GM12878 (cell line): ENCODE measurements at regions not wholly inside any gene's neighbourhood (a gene's known extent, or its start where the extent isn't known, plus 50 kb on each side); places are given as distances from the start of the nearest gene placed in this dataset.

Experiments
- ATAC-seq: fragments of 200-7000 bp; cut with Tn5 transposase; 3 replicates; pipeline ENCODE4 v1.9.1; 2020; ENCODE audit warnings: mild to moderate bottlenecking, moderate library complexity
- BruUV-seq: library from RNA; stranded (reverse); fragments of 400-500 nt; replicated peaks from 2 replicates; lab custom pipeline; 2021; lab: Mats Ljungman, UMichigan
- CTCF ChIA-PET: fragments of 300-600 bp; sonication (Branson Sonifier 250); formaldehyde crosslinking; extraction: SDS; loops from one replicate; lab custom pipeline; 2021; ENCODE audit warnings: inconsistent platforms; lab: Yijun Ruan, JAX
- POLR2A ChIA-PET: fragments of 350-600 bp; formaldehyde crosslinking; extraction: SDS; loops from one replicate; lab custom pipeline; 2021; ENCODE audit warnings: inconsistent platforms; lab: Charles Lee
- RAD21 ChIA-PET: fragments of 300-600 bp; sonication (Branson Sonifier 250); formaldehyde crosslinking; loops from one replicate; lab custom pipeline; 2023; ENCODE audit warnings: antibody characterized with exemption; ENCODE audit not compliant: unreplicated experiment; lab: Charles Lee
- SMC1A ChIA-PET: fragments of 300-600 bp; sonication (Branson Sonifier 250); formaldehyde crosslinking; loops from one replicate; lab custom pipeline; 2023; ENCODE audit not compliant: unreplicated experiment, uncharacterized antibody; lab: Charles Lee
- DNase-seq: peaks from one replicate; pipeline ENCODE4 v3.0.0-alpha.2; 2011; ENCODE audit warnings: low read depth, low spot score
- FAIRE-seq: peaks from 3 replicates; lab custom pipeline; 2011; peaks lifted over from hg19 to GRCh38; lab: Jason Lieb, UNC
- H2AFZ ChIP-seq: 2 replicates; pipeline ENCODE4 v1.6.0; 2011; ENCODE audit warnings: low read depth, low read length, control low read depth; ENCODE audit not compliant: control insufficient read depth
- H3K27ac ChIP-seq: 2 replicates; pipeline ENCODE4 v1.5.1; 2011; ENCODE audit warnings: control low read depth; ENCODE audit not compliant: control insufficient read depth, insufficient read depth
- H3K27me3 ChIP-seq, 2 experiments: replicated peaks in 1 of 2; 2 replicates each; pipeline versions ENCODE4 v1.6.0 to v1.6.1; 2011; ENCODE audit warnings: low read length in 1 of 2; ENCODE audit not compliant: control insufficient read depth in 2 of 2, insufficient read depth in 2 of 2
- H3K36me3 ChIP-seq, 2 experiments: 2 replicates each; pipeline ENCODE4 v1.5.1; 2011; ENCODE audit warnings: low read length in 1 of 2; ENCODE audit not compliant: control insufficient read depth in 2 of 2, insufficient read depth in 2 of 2
- H3K4me1 ChIP-seq: 2 replicates; pipeline ENCODE4 v1.6.1; 2011; ENCODE audit warnings: mild to moderate bottlenecking, low read length, moderate library complexity, mixed read lengths; ENCODE audit not compliant: control insufficient read depth, insufficient read depth
- H3K4me2 ChIP-seq: 2 replicates; pipeline ENCODE4 v1.6.0; 2011; ENCODE audit warnings: control low read depth; ENCODE audit not compliant: control insufficient read depth, insufficient read depth
- H3K4me3 ChIP-seq: fragments of 200-600 bp; sonication (generic); 2 replicates; pipeline ENCODE4 v1.5.1; 2016
- H3K79me2 ChIP-seq: 2 replicates; pipeline ENCODE4 v1.6.0; 2011; ENCODE audit warnings: low read length; ENCODE audit not compliant: control insufficient read depth, insufficient read depth
- H3K9ac ChIP-seq: 2 replicates; pipeline ENCODE4 v1.8.0; 2011; ENCODE audit warnings: low read length, control low read depth, mixed read lengths; ENCODE audit not compliant: control insufficient read depth, insufficient read depth
- H3K9me3 ChIP-seq: replicated peaks from 3 replicates; pipeline ENCODE4 v1.5.1; 2011; ENCODE audit warnings: mild to moderate bottlenecking, low read length; ENCODE audit not compliant: control insufficient read depth, insufficient read depth
- H4K20me1 ChIP-seq: 2 replicates; pipeline ENCODE4 v1.6.0; 2011; ENCODE audit not compliant: control insufficient read depth, insufficient read depth
- CBX3 ChIP-seq: fragments of 200-600 bp; sonication (generic); IDR thresholded peaks from 2 replicates; pipeline ENCODE4 v1.6.1; 2016; ENCODE audit warnings: low read depth, borderline replicate concordance
- CHD2 ChIP-seq: IDR thresholded peaks from 2 replicates; pipeline ENCODE4 v1.6.1; 2011; ENCODE audit warnings: low read depth, low read length, improper control_type of control experiment, borderline replicate concordance
- CUX1 ChIP-seq: IDR thresholded peaks from 2 replicates; pipeline ENCODE4 v1.6.1; 2012; ENCODE audit warnings: improper control_type of control experiment, low read depth, low read length; ENCODE audit not compliant: insufficient replicate concordance
- FOXM1 ChIP-seq: IDR thresholded peaks from 2 replicates; pipeline ENCODE4 v1.6.1; 2012; ENCODE audit warnings: low read depth, mild to moderate bottlenecking, inconsistent platforms, low read length, moderate library complexity
- NBN ChIP-seq: fragments of 450-650 bp; IDR thresholded peaks from 2 replicates; pipeline ENCODE4 v1.6.1; 2016
- NRF1 ChIP-seq: conservative IDR thresholded peaks from 2 replicates; pipeline ENCODE4 v1.6.1; 2011; ENCODE audit warnings: mild to moderate bottlenecking, low read depth, low read length, improper control_type of control experiment
- PAX8 ChIP-seq: fragments of 450-650 bp; IDR thresholded peaks from 2 replicates; pipeline ENCODE4 v1.6.1; 2017; ENCODE audit warnings: mild to moderate bottlenecking, moderate library complexity
- POLR2AphosphoS2 ChIP-seq: IDR thresholded peaks from 2 replicates; pipeline ENCODE4 v1.6.1; 2011; ENCODE audit warnings: low read depth, mild to moderate bottlenecking, low read length, improper control_type of control experiment, moderate library complexity
- RAD21 ChIP-seq: IDR thresholded peaks from 2 replicates; pipeline ENCODE4 v1.6.1; 2011; ENCODE audit warnings: mild to moderate bottlenecking, low read depth, low read length, moderate library complexity; ENCODE audit not compliant: insufficient read depth
- RB1 ChIP-seq: fragments of 450-650 bp; formaldehyde crosslinking; IDR thresholded peaks from 2 replicates; pipeline ENCODE4 v1.6.1; 2017; ENCODE audit warnings: mild to moderate bottlenecking, borderline replicate concordance
- YY1 ChIP-seq: IDR thresholded peaks from 2 replicates; pipeline ENCODE4 v1.6.1; 2011; ENCODE audit warnings: low read depth, mild to moderate bottlenecking, low read length
- ZNF592 ChIP-seq: fragments of 450-650 bp; IDR thresholded peaks from 2 replicates; pipeline ENCODE4 v1.6.1; 2017; ENCODE audit warnings: mild to moderate bottlenecking, moderate library complexity
- ZNF622 ChIP-seq: fragments of 450-650 bp; IDR thresholded peaks from 2 replicates; pipeline ENCODE4 v1.6.1; 2017; ENCODE audit warnings: mild to moderate bottlenecking, inconsistent platforms
- WGBS: methylation state at CpG from one replicate; pipeline ENCODE4 v1.1.6; 2016; ENCODE audit warnings: low lambda C conversion rate; ENCODE audit not compliant: insufficient replicate concordance, insufficient coverage; ENCODE audit errors: missing lambda C conversion rate; 5-methylcytosine and 5-hydroxymethylcytosine counted together
- in situ Hi-C: fragments of 300-500 bp; cut with MboI; formaldehyde crosslinking; loops from 9 replicates; pipeline ENCODE4 v1.14.3; 2018; ENCODE audit warnings: mixed read lengths
- intact Hi-C: fragments of 100-400 bp; cut with micrococcal nuclease; formaldehyde crosslinking; loops from one replicate; pipeline ENCODE4 v1.14.2; 2022; ENCODE audit not compliant: unreplicated experiment

GRCh38 chr9:79006546-79006945, 565.2 kb upstream of the TLE4 start (continued):
- TF ChIP-seq CUX1, result no peak

- H4K20me1 ChIP-seq, result no peaks in the 10 kb centered on the region
- ChIA-PET CTCF (no interaction called here), SMC1A (no interaction called here), RAD21 (no interaction called here), POLR2A (no interaction called here)
- H3K9me3 ChIP-seq, result no peaks in the 10 kb centered on the region; the same call in 1 of the 3 replicates
- no peaks in the 10 kb centered on the region for H3K27me3 ChIP-seq
- BruUV-seq, result no TSS peak
- 15% methylated on average over 8 of the region's 8 CpGs for WGBS
- H3K27ac ChIP-seq, result no peak overlapping the region
- no peak overlapping the region for H3K4me3 ChIP-seq
- DNase-seq, result peak; percentile 35
- H3K4me1 ChIP-seq, result peaks cover 11% of the 10 kb centered on the region
- in situ Hi-C loops (loop anchor here (5.0 kb wide), 1 partner anchor 51 kb away; no protein-coding TSS in a partner anchor), intact Hi-C loops (no loop called here)
- no peak overlapping the region for H2AFZ ChIP-seq
- peak; percentile 48 for ATAC-seq
- H3K36me3 ChIP-seq, result no peaks in the 10 kb centered on the region
- peak overlapping the region; percentile 17; the same call in 1 of the 2 replicates for H3K4me2 ChIP-seq
- H3K9ac ChIP-seq, result no peak overlapping the region
- FAIRE-seq, result peak; percentile 81
- no peaks in the 10 kb centered on the region for H3K79me2 ChIP-seq
- TF ChIP-seq RAD21, result no peak
- no peak for TF ChIP-seq NBN
- no peak for TF ChIP-seq POLR2AphosphoS2
- TF ChIP-seq ZNF622, result no peak
- TF ChIP-seq FOXM1, result no peak
- TF ChIP-seq RB1, result no peak
- no peak for TF ChIP-seq PAX8
- TF ChIP-seq CHD2, result no peak
- TF ChIP-seq NRF1, result no peak
- TF ChIP-seq ZNF592, result no peak
- TF ChIP-seq CBX3, result no peak
- no peak for TF ChIP-seq YY1
These were observed 563.9 kb upstream of the TLE4 start for GRCh38 chr9:79007701-79008483.
